ENCODE measurements at regions not wholly inside any gene's neighbourhood (a gene's known extent, or its start where the extent isn't known, plus 50 kb on each side); places are given as distances from the start of the nearest gene placed in this dataset.

- no peak for TF ChIP-seq CTCF (IDR thresholded peaks at IDR 0.05)
- TF ChIP-seq POLR2A (IDR thresholded peaks at IDR 0.05) = no peak
Observed at GRCh38 chr4:89364541-89364940, 56.9 kb upstream of the GPRIN3 start.

Measured in ovary (tissue), 3 donors.